Right cardiac atrium (tissue), 5 donors: ENCODE measurements at regions not wholly inside any gene's neighbourhood (a gene's known extent, or its start where the extent isn't known, plus 50 kb on each side); places are given as distances from the start of the nearest gene placed in this dataset.

Experiments
- ATAC-seq, 2 donors: fragments of 200-7000 bp; cut with Tn5 transposase; one replicate each; pipeline versions ENCODE4 v1.8.0 to v1.9.1; 2020; ENCODE audit warnings: moderate library complexity in 2 of 2, mild to moderate bottlenecking in 1 of 2
- DNase-seq, 3 donors: peaks; one replicate each; pipeline ENCODE4 v3.0.0-alpha.2; 2020
- H3K27ac ChIP-seq: one replicate; pipeline ENCODE4 v1.5.1; 2013; ENCODE audit warnings: mild to moderate bottlenecking, low read length, control low read depth, moderate library complexity
- H3K27me3 ChIP-seq: one replicate; pipeline ENCODE4 v1.6.1; 2013; ENCODE audit not compliant: control insufficient read depth, insufficient read depth
- H3K4me1 ChIP-seq: one replicate; pipeline ENCODE4 v1.6.1; 2013; ENCODE audit warnings: low read length; ENCODE audit not compliant: control insufficient read depth, insufficient read depth
- H3K4me3 ChIP-seq: one replicate; pipeline ENCODE4 v1.5.1; 2013; ENCODE audit warnings: low read length, control low read depth
- H3K9me3 ChIP-seq: one replicate; pipeline ENCODE4 v1.6.1; 2013; ENCODE audit warnings: low read length; ENCODE audit not compliant: control insufficient read depth
- WGBS: extraction: QIAGEN DNeasy Blood & Tissue Kit; methylation state at CpG from one replicate; pipeline ENCODE4 v1.1.7; 2013; 5-methylcytosine and 5-hydroxymethylcytosine counted together
- intact Hi-C, 4 donors: fragments of 100-400 bp; cut with DNase I; formaldehyde crosslinking; loops; one replicate each; pipeline versions ENCODE4 v1.11.0 to v1.14.0; 2022 to 2023
- donor health status: healthy with polysubstance abuse.
- donor health status: DM: no; HTN: yes; CAD: no.
- donor health status: DM: no; HTN: no; CAD: no.
- donor health status: DM: no; HTN: yes; CAD: no; lungs with severe emphysema.
- donor health status: DM: yes; HTN: yes; CAD: no.

DNA sequence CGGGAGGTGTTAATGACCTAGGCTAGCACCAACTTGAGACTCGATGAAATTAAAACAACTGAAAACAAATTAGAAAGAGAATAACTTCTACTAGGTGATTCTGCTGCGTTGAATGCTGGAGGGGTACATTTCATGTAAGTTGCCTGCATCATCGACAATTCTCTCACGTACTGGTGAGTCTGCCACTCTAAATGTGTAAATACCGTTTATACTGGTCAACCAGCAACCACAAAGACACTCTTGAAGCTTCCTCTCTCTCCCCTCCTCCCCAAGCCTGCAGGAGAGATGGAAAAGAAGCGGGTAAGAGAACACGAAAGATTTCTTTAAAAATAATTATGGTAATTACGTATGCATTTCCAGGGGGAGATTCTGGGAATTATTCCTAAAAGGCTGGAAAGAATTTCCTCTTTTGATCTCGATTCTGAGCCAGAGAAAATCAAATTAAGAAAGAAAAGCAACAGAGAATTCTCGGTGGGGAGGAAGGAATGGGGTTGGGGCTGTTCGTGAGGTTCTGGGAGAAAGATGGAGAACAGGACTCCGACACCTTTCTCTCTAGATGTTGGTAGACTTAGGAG lies 68.6 kb upstream of the MRTFB start:
- Histone ChIP-seq H3K4me1 (peaks cover 23% of the 10 kb centered on the region), H3K27me3 (no peaks in the 10 kb centered on the region), H3K4me3 (no peak overlapping the region), H3K27ac (peak overlapping the region; percentile 80), H3K9me3 (no peaks in the 10 kb centered on the region)
- 49% methylated on average over 13 of the region's 13 CpGs for WGBS
- ATAC-seq = no peak
- intact Hi-C loops = loop anchor here in 1 of 4 donors (10.0 kb wide), 1 partner anchor 182 kb away; no protein-coding TSS in a partner anchor
- no peak for DNase-seq

DNA sequence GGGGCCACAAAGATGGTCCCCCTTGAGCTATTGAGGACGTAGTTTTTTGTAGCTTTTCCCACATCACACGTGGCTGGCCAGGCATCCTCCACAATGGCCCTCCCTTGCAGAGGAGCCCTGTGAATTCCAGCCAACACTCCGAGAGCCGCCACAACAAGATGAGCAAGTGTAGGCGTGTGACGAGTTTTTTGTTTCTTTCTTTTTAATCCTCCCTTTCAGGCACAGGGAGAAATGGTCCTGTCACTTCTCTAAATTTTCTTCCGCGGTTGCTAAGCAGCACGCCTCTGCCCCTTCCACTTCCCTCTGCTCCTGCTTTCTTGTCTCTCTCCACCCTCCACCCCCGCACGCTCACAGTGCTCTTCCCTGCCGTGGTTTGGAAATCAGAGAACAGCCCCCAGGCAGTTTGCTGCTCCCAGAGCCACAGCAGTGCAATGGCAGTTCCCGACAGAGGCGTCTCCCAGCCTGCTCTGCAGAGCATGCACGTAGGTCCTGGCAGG lies 68.0 kb upstream of the MRTFB start:
- peak; percentile 75 to 76 for ATAC-seq
- Histone ChIP-seq H3K9me3 (no peaks in the 10 kb centered on the region), H3K27me3 (no peaks in the 10 kb centered on the region), H3K4me3 (peak overlapping the region; percentile 23), H3K27ac (peak overlapping the region; percentile 80), H3K4me1 (peaks cover 20% of the 10 kb centered on the region)
- DNase-seq = peak; percentile 70 to 81 (median 80)
- 2% methylated on average over 15 of the region's 15 CpGs for WGBS
- intact Hi-C loops = loop anchor here in 1 of 4 donors (10.0 kb wide), 1 partner anchor 182 kb away; no protein-coding TSS in a partner anchor

DNA sequence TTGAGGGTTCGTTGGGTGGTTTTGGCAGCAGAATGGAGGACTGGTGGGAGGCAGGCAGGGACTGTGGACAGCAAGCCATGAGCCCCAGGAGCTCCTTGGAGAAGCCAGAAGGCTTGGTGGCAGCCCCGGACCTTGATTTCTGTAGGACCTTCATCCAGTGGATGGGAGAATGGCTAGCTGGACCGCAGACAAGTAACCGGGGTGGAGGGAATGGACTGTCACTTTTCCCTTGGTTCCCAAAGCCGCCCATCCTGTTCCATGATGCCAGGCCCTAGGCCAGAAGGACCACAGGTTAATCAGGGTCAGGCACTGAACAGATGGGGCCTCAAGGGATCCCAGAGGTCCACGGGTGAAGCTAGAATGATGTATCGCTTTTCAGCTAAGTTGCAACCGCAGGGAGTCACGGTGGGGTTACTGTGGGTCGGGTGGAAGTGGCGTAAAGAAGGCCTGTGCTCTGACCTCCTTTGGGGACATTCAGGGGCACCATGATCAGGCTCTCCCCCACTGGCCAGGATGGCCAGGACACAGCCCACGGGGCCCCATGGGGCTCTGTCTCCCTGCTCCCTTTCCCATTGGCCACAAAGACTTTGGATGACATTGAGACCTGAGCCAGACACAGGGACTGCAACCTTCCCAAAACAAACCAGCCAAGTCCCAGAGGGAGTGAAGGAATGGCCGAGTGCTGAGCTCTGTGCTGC lies 66.9 kb upstream of the MRTFB start:
- ATAC-seq (peak; percentile 21 to 29), DNase-seq (peak in 1 of 3 donors; percentile 73)

DNA sequence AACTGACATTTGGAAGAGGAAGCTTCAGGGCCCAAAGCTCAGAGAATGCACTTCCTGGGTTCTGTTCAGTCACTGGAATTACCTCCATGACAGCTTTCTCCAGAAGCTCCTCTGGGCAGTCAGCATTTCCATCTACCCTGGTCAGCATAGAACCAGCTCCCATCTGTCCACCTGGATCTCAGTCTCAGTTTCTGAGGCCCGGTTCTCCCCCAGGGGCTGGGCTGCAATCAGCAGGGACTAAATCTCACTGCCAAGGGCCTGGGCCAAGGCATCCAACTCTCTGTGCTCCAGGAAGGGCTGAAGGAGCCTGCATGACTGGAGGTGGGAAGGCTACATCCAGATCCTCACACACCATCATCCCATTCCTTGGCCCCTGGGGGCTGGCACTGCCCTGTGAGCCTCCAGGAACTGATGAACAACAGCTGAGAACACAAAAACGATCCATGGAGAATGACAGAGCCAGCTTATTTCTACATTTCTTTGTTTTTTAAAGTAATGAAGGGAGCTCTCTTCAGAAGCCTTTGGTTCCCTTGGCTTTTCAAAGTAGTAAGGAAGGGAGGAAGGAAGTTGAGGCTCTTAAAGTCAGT lies 66.3 kb upstream of the MRTFB start:
- WGBS = 51% methylated on average over 2 of the region's 2 CpGs
- Histone ChIP-seq H3K27ac (peak overlapping the region; percentile 80), H3K9me3 (no peaks in the 10 kb centered on the region), H3K4me1 (peaks cover 16% of the 10 kb centered on the region), H3K4me3 (no peak overlapping the region), H3K27me3 (no peaks in the 10 kb centered on the region)
- ATAC-seq = no peak
- intact Hi-C loops = loop anchor here in 1 of 4 donors (10.0 kb wide), 1 partner anchor 180 kb away; no protein-coding TSS in a partner anchor
- DNase-seq = no peak

More for the DNA sequence above, 66.9 kb upstream of the MRTFB start:
- intact Hi-C loops = loop anchor here in 1 of 4 donors (10.0 kb wide), 1 partner anchor 181 kb away; no protein-coding TSS in a partner anchor
- 75% methylated on average over 13 of the region's 13 CpGs for WGBS
- no peaks in the 10 kb centered on the region for H3K9me3 ChIP-seq
- H3K27ac ChIP-seq = peak overlapping the region; percentile 80
- H3K4me1 ChIP-seq = peaks cover 20% of the 10 kb centered on the region
- H3K4me3 ChIP-seq = no peak overlapping the region
- H3K27me3 ChIP-seq = no peaks in the 10 kb centered on the region

DNA sequence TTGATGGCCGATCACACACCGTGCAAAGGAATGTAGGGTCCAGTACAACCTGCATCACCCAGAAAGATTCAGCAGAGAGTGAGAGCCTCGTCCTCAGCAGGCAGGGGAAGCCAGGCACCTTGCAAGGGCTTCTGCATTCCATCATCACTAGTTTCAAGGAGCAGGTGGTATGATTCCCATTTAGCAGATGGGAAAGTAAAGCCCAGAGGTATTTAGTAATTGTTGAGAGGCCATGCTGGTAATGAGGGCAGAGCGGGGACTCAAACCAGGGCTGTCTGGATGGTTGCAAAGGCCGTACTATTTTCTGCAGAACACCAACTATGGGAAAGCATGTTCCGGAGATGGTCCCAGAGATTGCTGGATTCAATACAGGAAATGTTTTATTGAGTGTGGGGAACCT lies 65.8 kb upstream of the MRTFB start:
- Histone ChIP-seq H3K27me3 (no peaks in the 10 kb centered on the region), H3K27ac (peak overlapping the region; percentile 12), H3K9me3 (no peaks in the 10 kb centered on the region), H3K4me3 (no peak overlapping the region), H3K4me1 (peaks cover 13% of the 10 kb centered on the region)
- intact Hi-C loops = loop anchor here in 1 of 4 donors (10.0 kb wide), 1 partner anchor 179 kb away; no protein-coding TSS in a partner anchor
- DNase-seq (no peak), ATAC-seq (no peak)
- 88% methylated on average over 6 of the region's 6 CpGs for WGBS

DNA sequence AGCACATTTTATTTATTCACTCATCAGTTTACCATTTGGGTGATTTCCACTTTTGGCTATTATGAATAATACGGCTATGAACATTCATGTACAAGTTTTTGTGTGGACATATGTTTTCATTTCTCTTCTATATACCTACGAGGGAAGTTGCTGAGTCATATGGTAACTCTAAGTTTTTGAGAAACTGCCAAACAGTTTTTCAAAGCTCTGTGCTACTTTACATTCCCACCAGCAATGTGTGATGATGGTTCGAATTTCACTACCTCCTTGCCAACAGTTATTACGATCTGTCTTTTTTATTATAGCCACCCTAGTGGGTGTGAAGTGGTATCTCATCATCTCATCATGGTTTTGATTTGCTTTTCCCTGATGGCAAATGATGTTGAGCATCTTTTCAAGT lies 63.7 kb upstream of the MRTFB start:
- no peak overlapping the region for H3K4me3 ChIP-seq
- intact Hi-C loops = loop anchor here in 1 of 4 donors (10.0 kb wide), 1 partner anchor 177 kb away; no protein-coding TSS in a partner anchor
- no peaks in the 10 kb centered on the region for H3K9me3 ChIP-seq
- ATAC-seq = no peak
- H3K4me1 ChIP-seq = peaks cover 15% of the 10 kb centered on the region
- no peak for DNase-seq
- no peak overlapping the region for H3K27ac ChIP-seq
- WGBS = 56% methylated on average over 4 of the region's 4 CpGs
- no peaks in the 10 kb centered on the region for H3K27me3 ChIP-seq

DNA sequence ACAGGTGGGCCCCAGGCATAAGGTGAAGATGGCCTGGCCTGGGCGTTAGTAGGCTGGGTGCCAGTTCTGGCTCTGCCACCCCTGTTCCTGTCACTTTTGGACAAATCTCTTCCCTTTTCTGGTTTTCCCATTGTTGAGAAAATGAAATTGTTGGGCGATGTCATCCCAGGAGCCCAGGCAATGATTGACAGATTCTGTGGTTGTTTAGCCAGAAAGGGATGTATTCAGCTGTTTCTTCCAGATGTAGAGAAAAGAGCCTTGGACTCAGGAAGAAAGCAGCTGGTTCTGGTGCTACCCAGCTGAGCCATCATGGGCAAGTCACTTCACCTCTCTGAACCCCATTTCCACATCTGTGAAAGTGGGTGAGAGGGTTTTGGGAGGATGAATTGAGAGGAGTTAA lies 60.1 kb upstream of the MRTFB start:
- Histone ChIP-seq H3K9me3 (no peaks in the 10 kb centered on the region), H3K27ac (no peak overlapping the region), H3K4me1 (peaks cover 8% of the 10 kb centered on the region), H3K27me3 (no peaks in the 10 kb centered on the region), H3K4me3 (no peak overlapping the region)
- DNase-seq = no peak
- WGBS = 96% methylated on average over 2 of the region's 2 CpGs
- intact Hi-C loops = loop anchor here in 1 of 4 donors (10.0 kb wide), 1 partner anchor 184 kb away; no protein-coding TSS in a partner anchor
- ATAC-seq = no peak

DNA sequence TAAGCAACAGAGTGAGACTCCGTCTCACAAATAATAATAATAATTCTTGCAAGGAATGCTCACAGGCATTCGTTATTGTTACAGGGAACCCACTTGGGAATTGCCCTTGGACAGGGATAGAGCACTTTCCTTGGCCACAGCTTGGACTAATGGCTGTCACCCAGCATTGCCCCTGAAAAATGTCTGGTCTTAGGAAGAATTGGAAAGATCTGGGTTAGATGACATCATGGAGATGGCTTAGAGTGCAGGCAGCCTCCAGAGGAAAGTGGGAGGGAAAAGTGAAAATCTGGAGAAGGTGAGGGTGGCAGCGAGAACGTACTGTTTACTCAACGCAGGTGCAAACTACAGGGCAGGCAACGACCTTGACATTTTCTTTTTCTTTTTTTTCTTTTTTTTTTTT lies 59.3 kb upstream of the MRTFB start:
- Histone ChIP-seq H3K4me3 (no peak overlapping the region), H3K9me3 (no peaks in the 10 kb centered on the region), H3K27me3 (no peaks in the 10 kb centered on the region), H3K4me1 (peaks cover 8% of the 10 kb centered on the region), H3K27ac (no peak overlapping the region)
- WGBS = 53% methylated on average over 6 of the region's 6 CpGs
- intact Hi-C loops = loop anchor here in 1 of 4 donors (10.0 kb wide), 1 partner anchor 183 kb away; no protein-coding TSS in a partner anchor
- ATAC-seq = peak; percentile 36 to 40
- DNase-seq = peak in 2 of 3 donors; percentile 25 to 60

DNA sequence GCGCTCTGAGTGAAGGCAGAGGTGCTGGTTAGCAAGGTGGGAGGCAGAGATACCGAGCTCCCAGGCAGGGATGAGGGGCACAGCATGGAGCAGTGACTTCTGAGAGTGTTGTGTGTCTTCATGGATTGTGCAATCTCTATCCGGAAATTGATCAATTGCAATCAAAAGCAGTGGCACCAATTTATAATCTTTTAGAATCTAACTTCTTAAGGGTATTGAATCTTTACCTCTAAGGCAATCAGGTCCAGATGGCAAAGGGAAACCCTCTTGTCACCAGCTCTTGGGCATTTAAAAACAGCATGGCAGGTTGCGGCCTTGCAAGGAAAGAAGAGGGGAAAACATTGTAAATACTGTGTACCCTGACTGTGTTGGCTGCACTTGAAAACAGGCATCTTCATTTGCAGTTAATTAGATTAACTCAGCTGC lies 58.0 kb upstream of the MRTFB start:
- DNase-seq (no peak), ATAC-seq (no peak)
- no peak overlapping the region for H3K4me3 ChIP-seq
- peaks cover 8% of the 10 kb centered on the region for H3K4me1 ChIP-seq
- no peaks in the 10 kb centered on the region for H3K9me3 ChIP-seq
- peak overlapping the region; percentile 86 for H3K27ac ChIP-seq
- intact Hi-C loops = loop anchor here in 1 of 4 donors (10.0 kb wide), 1 partner anchor 182 kb away; no protein-coding TSS in a partner anchor
- no peaks in the 10 kb centered on the region for H3K27me3 ChIP-seq
- 79% methylated on average over 4 of the region's 4 CpGs for WGBS

DNA sequence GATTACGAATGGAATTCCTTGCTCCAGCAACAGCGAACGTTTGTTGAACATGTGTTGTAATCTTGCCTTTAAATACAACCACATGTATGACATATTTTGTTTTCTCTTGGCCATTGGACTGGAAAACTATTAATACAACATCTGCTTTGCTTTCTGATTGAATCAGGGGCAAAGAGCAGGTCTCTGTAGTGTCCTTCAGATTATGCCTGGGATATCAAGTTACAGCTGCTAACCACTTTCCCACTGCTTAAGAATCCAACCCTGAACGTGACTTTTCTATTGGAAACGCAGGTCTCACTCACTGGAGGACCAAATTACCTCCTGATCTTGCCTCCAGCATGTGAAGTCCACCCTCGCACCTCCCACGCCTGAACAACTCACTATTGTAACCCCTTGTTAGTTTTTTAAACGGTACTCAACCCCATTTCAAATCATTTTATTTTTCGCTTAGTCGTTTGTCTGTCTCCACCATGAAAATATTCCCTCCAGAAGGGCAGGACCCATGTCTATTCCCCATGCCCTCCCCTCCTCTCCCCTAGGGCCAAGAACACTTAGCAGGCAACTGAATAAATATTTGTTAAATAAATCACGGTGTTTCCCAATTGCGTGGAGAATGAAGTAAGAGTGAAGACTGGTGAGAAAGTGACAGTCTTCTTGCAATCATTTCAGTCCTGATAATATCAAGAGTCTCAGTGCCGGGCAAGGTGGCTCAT lies 57.4 kb upstream of the MRTFB start:
- peak; percentile 60 to 61 for ATAC-seq
- H3K27ac ChIP-seq = peak overlapping the region; percentile 72
- no peak overlapping the region for H3K4me3 ChIP-seq
- no peaks in the 10 kb centered on the region for H3K9me3 ChIP-seq
- intact Hi-C loops = loop anchor here in 1 of 4 donors (10.0 kb wide), 1 partner anchor 181 kb away; no protein-coding TSS in a partner anchor
- DNase-seq = peak in 1 of 3 donors; percentile 13
- WGBS = 43% methylated on average over 13 of the region's 13 CpGs
- peaks cover 8% of the 10 kb centered on the region for H3K4me1 ChIP-seq
- no peaks in the 10 kb centered on the region for H3K27me3 ChIP-seq
